K562 (cell line): ENCODE measurements at regions not wholly inside any gene's neighbourhood (a gene's known extent, or its start where the extent isn't known, plus 50 kb on each side); places are given as distances from the start of the nearest gene placed in this dataset.

Experiments used
- ARID2 ChIP-seq: fragments of 450-650 bp; IDR thresholded peaks from 2 replicates; pipeline ENCODE4 v1.6.1; 2017; ENCODE audit warnings: antibody characterized with exemption, mild to moderate bottlenecking
- CTCF ChIP-seq, 3 experiments: IDR thresholded peaks in 2 of 3; conservative IDR thresholded peaks in 1 of 3; 2 replicates each; pipeline ENCODE4 v1.5.1; 2011 to 2012; ENCODE audit warnings: low read length in 3 of 3, mild to moderate bottlenecking in 3 of 3, control low read depth in 2 of 3, improper control_type of control experiment in 1 of 3, inconsistent platforms in 1 of 3, low read depth in 1 of 3, mixed read lengths in 1 of 3, moderate library complexity in 1 of 3; ENCODE audit not compliant: insufficient read depth in 2 of 3
- GATA2 ChIP-seq: sonication (generic); formaldehyde crosslinking; IDR thresholded peaks from 2 replicates; pipeline ENCODE4 v1.4.0; 2020; ENCODE audit warnings: mild to moderate bottlenecking, missing genetic modification reagents
- KLF13 ChIP-seq: fragments of 450-650 bp; IDR thresholded peaks from 2 replicates; pipeline ENCODE4 v1.6.1; 2016; ENCODE audit warnings: missing genetic modification characterization, low read depth, mild to moderate bottlenecking, missing compliant biosample characterization, moderate library complexity, borderline replicate concordance
- POLR2AphosphoS5 ChIP-seq: IDR thresholded peaks from 2 replicates; pipeline ENCODE4 v1.6.1; 2011; ENCODE audit warnings: mild to moderate bottlenecking, low read depth, low read length, moderate library complexity; ENCODE audit not compliant: control insufficient read depth, insufficient read depth
- ZBTB1 ChIP-seq: sonication (generic); formaldehyde crosslinking; IDR thresholded peaks from 2 replicates; pipeline ENCODE4 v1.8.1; 2023; ENCODE audit warnings: missing genetic modification reagents, low read depth, mild to moderate bottlenecking, borderline replicate concordance
- ZKSCAN8 ChIP-seq: fragments of 200-800 bp; sonication (Bioruptor generic); IDR thresholded peaks from 2 replicates; pipeline ENCODE4 v1.6.1; 2016; ENCODE audit warnings: missing genetic modification characterization, missing compliant biosample characterization

GRCh38 chr5:39633057-39633456 lies 208.3 kb upstream of the DAB2 start:
- TF ChIP-seq GATA2 (CRISPR knock-in tag) (no peak), ZBTB1 (CRISPR knock-in tag) (no peak), CTCF (IDR thresholded peaks at IDR 0.05 in 2 of 3, conservative IDR thresholded peaks at IDR 0.05 in 1 of 3; ENCODE audit: insufficient read depth in 2 of 3, low read depth in 1 of 3, low read length in 3 of 3) (no peak), ZKSCAN8 (CRISPR knock-in tag) (no peak), POLR2AphosphoS5 (no peak), KLF13 (tag) (no peak), ARID2 (no peak)
